CD4-positive, alpha-beta T cell treated with Interferon gamma for 1 hour (primary cell): ENCODE measurements at regions not wholly inside any gene's neighbourhood (a gene's known extent, or its start where the extent isn't known, plus 50 kb on each side); places are given as distances from the start of the nearest gene placed in this dataset.
"Not testable (repeated sequence)": the region's sequence is repeated elsewhere in the genome, so short reads cannot be mapped to it uniquely, and the experiment has no call there.

Source experiments
- DNase-seq: peaks from one replicate; pipeline ENCODE4 v3.0.0-alpha.2; 2020

GRCh38 chr4:146124023-146124680 lies 51.4 kb upstream of the LSM6 start:
- no peak for DNase-seq

GRCh38 chr4:146123231-146123630 lies 52.3 kb upstream of the LSM6 start:
- no peak for DNase-seq

- DNase-seq: no peak
These were observed 53.1 kb upstream of the LSM6 start for GRCh38 chr4:146122398-146122797.

- no peak for DNase-seq
These were observed 53.8 kb upstream of the LSM6 start for GRCh38 chr4:146121757-146122156.

GRCh38 chr4:146119845-146120404 lies 55.6 kb upstream of the LSM6 start:
- DNase-seq: no peak

- DNase-seq: no peak
These were observed 61.5 kb upstream of the LSM6 start for GRCh38 chr4:146114066-146114465.

GRCh38 chr4:146113171-146113570 lies 62.3 kb upstream of the LSM6 start:
- no peak for DNase-seq

- DNase-seq: no peak
These were observed 63.1 kb upstream of the LSM6 start for GRCh38 chr4:146112389-146112788.

- DNase-seq: no peak
These were observed 64.5 kb upstream of the LSM6 start for GRCh38 chr4:146110871-146111485.

GRCh38 chr4:146108756-146109155 lies 66.8 kb upstream of the LSM6 start:
- no peak for DNase-seq

GRCh38 chr4:146107587-146108240 lies 67.8 kb upstream of the LSM6 start:
- DNase-seq: no peak

- DNase-seq: peak; percentile 7
These were observed 70.1 kb upstream of the LSM6 start for GRCh38 chr4:146105464-146105863.

- DNase-seq: no peak
These were observed 71.0 kb upstream of the LSM6 start for GRCh38 chr4:146104541-146104940.

GRCh38 chr4:146104052-146104451 lies 71.5 kb upstream of the LSM6 start:
- not testable (repeated sequence) for DNase-seq

- DNase-seq: no peak
These were observed 75.9 kb upstream of the LSM6 start for GRCh38 chr4:146099585-146099984.

- no peak for DNase-seq
These were observed 76.5 kb upstream of the LSM6 start for GRCh38 chr4:146098978-146099377.

- no peak for DNase-seq
These were observed 77.1 kb upstream of the LSM6 start for GRCh38 chr4:146098397-146098796.

- no peak for DNase-seq
These were observed 79.1 kb upstream of the LSM6 start for GRCh38 chr4:146096371-146096770.

- no peak for DNase-seq
These were observed 79.7 kb upstream of the LSM6 start for GRCh38 chr4:146095860-146096259.

GRCh38 chr4:146095091-146095690 lies 80.3 kb upstream of the LSM6 start:
- DNase-seq: no peak

GRCh38 chr4:146088690-146089089 lies 86.8 kb upstream of the LSM6 start:
- no peak for DNase-seq

- no peak for DNase-seq
These were observed 87.7 kb upstream of the LSM6 start for GRCh38 chr4:146087856-146088255.

- no peak for DNase-seq
These were observed 99.4 kb upstream of the LSM6 start for GRCh38 chr4:146076081-146076480.

- no peak for DNase-seq
These were observed 102.0 kb upstream of the LSM6 start for GRCh38 chr4:146073517-146073916.
